Loucy (cell line): ENCODE measurements at regions not wholly inside any gene's neighbourhood (a gene's known extent, or its start where the extent isn't known, plus 50 kb on each side); places are given as distances from the start of the nearest gene placed in this dataset.
A peak's percentile ranks its signal among the peaks of the same experiment; 100 is the strongest.

ENCODE experiments used
- CTCF ChIP-seq: fragments of 200-600 bp; sonication (generic); conservative IDR thresholded peaks from 2 replicates; pipeline ENCODE4 v1.5.1; 2014; ENCODE audit warnings: mild to moderate bottlenecking, antibody characterized with exemption, low read length
- EZH2phosphoT487 ChIP-seq: fragments of 200-600 bp; IDR thresholded peaks from 2 replicates; pipeline ENCODE4 v1.6.1; 2018; ENCODE audit warnings: antibody characterized with exemption, mild to moderate bottlenecking, moderate library complexity, borderline replicate concordance

GRCh38 chr11:26227301-26227746 is 104.6 kb upstream of the ANO3 start:
- peak; percentile 65 for TF ChIP-seq CTCF
- TF ChIP-seq EZH2phosphoT487 = no peak
